NCI-H748 (cell line): ENCODE measurements at regions not wholly inside any gene's neighbourhood (a gene's known extent, or its start where the extent isn't known, plus 50 kb on each side); places are given as distances from the start of the nearest gene placed in this dataset.
A peak's percentile ranks its signal among the peaks of the same experiment; 100 is the strongest.
"Not testable (repeated sequence)": the region's sequence is repeated elsewhere in the genome, so short reads cannot be mapped to it uniquely, and the experiment has no call there.

Source experiments
- DNase-seq: peaks from one replicate; lab custom pipeline; 2025; ENCODE audit not compliant: unreplicated experiment; lab: John Stamatoyannopoulos, UW

DNA sequence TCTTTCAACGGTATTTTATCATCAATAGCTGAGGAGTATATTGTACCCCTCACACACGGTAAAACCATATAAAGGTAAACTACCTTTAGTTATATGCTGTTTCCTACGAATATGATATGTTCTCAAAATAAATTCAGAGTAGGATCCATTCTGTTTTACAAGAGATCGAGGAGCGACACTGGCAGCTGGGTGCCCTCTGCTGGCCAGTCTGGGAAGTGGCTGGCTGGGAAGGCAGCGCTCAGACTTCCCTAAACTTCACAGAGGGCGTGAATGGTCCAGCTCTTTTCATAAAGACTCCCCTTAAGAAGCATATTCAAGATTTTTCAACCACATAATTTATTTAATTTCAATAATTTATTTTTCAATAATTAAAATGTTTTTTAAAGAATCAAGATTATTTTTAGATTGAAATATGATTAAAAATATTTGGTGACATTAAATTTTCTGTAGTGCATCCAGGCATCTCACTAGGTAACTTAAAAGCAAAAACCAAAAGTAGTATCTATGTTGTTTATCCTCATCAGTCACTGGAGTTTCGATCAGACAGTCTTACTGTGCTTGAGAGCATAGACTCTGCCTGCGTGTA lies 187.5 kb upstream of the PDE10A start:
- DNase-seq: peak; percentile 41

DNA sequence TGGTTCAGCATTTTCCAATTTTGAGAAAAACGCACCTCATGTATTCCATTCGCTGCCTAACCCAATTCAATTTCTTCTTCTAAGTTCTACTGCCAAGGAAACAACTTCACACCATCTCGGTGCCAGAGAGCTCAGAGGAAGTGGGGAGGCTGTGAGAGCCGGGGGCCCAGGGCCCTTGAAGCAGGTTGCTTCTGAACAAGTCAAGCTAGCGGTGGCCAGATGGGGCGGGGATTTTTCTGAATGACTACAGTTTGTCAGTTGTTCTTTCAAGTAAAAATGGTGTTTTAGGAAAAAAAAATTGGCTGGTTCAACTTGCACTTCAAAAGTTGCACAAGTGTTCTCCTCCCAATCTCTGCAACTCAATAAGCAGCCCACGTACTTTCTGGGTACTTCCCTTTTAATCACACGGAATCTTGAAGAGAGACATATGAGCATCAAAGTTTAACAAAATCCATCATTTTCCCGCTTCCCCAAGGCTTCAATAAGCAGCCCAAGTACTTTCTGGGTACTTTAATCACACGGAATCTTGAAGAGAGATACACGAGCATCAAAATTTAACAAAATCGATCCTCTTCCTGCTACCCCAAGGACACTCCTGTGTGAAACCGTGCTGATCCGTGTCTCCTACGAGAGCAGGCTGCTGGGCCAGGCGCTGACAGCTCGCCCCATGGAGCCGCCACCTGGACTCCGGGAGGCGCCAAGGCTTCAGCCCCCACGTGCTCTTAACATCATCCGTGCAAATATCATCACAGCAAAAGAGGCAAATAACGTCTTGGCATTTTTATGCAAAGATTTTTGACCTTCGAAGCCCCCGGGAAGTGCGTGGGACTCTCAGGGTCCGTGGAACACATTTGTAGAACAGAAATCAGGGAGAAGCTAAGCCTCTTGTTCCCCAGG lies 186.7 kb upstream of the PDE10A start:
- peak; percentile 6 for DNase-seq

DNA sequence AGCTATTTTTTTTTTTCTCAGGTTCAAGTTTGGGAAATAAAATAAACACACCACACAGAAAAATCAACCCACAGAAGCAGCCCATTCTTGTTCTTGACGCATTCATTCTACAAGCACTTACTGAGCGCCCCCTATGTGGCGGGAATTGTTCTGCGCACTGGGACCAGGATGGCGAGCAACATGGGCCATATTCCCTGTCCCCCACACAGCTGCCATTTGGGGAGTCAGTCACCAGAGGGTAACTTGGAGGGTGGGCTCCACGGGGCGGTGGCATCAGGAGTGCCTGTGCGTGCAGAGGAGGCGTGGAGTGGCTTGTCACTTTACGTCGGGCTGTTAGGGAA lies 185.0 kb upstream of the PDE10A start:
- no peak for DNase-seq

DNA sequence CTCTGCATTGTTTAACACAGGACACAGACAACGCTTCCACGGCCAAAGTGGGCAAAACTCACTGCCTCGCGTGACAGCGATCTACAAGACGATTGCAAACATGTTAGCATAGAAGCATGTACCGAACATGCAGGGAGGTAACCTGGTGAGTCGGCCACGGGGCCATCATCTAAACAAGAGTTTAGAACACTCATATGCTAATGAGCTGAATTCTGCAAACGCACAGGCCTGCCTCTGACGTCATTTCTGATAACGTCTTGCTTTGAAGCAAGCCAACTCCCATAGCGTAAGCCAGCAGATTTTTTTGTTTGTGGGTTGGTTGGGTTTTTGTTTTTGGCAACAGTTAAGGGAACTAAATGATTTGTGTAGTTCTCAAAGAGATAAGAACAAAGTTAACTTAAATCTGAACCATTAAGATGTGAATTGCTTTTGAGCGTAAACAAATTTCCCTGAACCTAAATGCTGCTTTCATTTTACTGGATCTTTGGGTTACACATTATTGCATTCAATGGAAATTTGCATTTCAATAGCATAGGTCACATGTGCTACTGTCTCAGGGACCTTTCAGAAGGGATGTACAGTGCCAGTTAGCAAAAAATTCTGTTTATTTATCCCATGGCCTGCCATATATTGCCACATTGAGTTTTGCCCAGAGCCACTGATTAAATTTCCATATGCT lies 184.5 kb upstream of the PDE10A start:
- DNase-seq: peak; percentile 33

DNA sequence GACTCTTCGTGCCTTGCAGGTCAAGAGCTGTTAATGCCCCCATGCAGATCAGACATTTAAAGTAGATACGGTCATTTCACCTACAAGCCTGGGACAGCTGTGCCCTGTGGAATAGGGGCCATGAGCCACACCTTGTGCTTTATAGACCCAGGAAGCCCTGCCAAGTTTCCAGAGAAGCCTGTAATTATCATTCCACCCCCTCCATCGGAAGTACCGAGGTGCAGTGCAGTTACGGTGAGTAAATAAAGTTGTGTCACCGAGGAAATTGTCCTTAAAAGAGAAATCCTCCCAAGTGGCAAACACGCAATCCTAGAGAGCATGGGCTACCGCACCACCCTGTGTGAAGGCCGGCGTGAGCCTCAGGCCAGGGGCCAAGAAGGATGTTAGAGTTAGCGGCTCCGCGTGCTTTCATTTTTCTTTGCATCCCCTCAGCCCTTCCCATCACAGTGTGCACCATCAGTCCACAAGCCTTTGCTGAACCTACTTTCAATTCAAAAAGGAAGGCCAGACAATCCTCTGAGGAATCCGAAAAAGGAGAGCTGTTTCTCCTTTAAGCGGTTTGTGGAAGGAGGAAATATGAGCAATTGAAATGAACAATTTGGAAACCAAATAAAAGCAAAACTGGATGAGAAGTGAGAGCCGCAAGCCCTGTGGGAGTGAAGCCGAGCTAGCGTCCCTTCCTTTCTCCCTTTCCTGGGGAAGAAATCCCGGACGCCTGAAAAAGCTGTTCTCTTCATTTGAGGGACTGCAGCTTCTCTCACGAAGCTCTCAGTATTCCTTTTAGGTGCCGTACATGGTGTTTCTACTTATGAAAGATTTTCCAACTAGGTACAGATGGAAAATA lies 183.3 kb upstream of the PDE10A start:
- DNase-seq: peak; percentile 79

DNA sequence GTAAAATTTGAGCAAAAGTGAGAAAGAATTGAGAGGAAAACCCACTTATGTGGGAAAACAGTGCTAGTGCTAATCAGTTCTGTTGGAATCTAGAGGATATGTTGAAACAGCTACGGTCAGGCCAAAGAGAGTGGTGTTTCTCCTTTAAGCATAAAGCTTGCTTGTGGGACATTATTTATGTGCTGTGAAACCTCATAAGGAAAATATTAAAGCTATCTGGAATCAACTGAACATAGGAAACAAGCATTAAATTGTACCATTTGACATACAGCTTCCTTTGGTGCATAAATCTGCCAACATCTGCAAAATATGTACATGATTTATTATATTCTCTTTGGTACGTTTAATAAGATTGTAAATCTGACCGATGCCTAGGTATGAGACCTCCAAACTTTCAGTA lies 182.5 kb upstream of the PDE10A start:
- no peak for DNase-seq

DNA sequence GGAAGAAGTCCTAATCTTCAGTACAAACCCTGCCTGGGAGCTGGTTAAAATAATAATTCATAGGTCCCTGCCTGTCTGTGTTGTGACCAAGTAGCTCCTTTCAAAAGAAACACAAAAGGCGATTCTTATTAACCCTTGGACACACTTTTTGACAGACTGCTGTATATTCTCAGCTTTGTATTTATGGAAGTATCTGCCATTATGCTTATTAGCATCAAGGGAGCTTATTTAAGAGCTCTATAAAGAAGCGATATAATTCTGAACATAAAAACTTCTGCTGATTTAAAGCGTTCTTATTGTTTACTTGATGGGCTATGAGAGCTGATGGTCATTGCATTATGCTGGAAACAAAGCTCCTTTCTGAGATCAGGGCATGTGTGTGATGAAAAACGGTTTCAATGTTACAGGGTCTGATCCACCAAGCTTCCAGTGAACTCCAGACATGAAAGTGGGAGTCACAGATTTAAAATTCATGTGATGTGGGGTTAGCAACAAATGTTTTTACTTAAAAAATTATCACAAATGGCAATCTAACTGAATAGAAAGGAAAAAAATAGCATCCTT lies 181.8 kb upstream of the PDE10A start:
- no peak for DNase-seq

DNA sequence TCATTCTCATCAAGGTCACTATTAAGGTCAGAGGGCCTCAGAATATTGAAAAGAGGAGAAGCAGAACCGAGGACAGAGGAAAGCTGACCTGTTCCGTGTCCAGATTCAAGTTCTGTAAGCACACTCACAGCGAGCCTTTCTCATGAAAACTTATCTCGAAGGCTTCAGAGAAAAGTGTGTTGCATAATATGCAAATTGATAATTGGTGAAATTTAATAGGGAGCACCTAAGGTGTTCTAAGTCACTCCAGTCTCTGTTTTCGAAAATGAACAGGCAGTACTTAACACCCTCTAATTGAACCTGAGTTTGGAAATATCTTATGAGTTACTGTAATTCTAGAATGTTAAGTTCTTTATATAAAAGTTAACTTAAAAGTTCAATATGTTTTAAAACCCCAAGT lies 181.2 kb upstream of the PDE10A start:
- DNase-seq: no peak

DNA sequence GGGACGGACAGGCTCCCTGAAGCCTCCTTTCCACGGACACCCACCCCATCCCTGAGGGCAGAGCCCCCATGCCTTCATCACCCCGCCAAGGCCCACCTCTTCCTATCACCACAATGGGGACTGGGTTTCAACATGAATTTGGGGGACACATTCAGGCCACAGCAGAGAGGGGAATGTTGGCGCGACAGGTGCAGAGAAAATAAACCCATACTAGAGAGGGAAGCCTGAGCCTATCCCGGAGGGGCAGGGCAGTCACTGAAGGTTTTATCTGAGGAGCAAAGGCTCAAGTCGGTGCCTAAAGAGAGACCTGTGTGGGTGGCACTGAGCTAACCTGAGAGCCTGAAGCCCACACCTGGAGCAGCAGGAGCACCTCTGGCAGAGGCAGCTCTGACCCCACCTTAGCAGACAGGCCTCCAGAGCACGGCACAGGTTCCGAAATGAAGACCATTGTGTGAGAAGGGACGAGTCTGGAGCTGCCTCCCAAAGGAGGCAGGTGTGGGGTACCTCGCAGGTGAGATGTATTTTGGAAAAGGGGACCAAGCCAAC lies 180.6 kb upstream of the PDE10A start:
- no peak for DNase-seq

DNA sequence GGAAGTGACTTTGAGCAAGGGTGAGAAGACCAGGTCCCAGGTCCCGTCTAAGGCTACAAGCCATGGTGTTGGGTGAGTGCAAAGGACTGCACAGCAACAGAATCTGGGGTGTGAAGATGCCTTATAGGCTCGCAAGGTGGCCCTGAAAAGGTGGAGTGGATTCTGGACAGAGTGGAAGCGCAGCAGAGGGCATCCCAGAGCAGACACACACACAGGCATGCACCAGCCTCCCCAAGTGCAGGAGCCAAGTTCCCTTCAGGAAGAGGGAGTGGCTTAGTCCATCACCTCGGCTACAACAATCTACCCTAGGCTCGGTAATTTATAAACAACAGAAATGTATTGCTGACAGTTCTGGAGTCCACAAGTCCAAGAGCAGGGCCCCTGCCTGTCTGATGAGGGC lies 180.1 kb upstream of the PDE10A start:
- no peak for DNase-seq

DNA sequence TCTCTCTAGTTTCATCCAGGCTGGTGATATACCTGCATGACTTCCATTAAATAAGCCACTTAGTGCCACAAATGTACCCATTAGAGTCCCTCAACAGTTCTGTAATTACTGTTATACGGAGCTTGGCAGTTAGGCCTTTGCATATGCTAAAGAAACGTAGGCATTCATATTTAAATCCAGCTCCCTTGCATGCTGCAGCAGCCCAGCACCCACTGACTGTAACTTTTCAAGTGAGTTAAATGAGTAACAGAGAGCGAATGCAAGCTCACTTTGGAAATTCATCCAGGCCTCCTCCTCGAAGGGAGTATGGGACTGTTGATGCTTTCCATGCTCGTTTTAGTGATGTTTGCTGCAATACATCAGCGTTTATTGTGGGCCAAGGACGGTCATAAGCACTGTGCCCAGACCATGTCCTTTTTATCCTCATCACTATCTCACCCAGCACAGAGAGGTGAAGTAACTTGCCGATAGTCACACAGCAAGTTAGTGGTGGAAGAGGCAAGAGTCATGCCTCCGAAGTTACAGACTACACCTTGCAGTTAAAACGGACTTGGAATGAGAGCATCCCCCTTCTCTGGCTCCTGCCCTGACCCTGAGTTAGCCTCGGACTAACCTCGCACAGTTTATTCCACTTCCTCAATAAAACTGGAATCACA lies 179.4 kb upstream of the PDE10A start:
- no peak for DNase-seq

DNA sequence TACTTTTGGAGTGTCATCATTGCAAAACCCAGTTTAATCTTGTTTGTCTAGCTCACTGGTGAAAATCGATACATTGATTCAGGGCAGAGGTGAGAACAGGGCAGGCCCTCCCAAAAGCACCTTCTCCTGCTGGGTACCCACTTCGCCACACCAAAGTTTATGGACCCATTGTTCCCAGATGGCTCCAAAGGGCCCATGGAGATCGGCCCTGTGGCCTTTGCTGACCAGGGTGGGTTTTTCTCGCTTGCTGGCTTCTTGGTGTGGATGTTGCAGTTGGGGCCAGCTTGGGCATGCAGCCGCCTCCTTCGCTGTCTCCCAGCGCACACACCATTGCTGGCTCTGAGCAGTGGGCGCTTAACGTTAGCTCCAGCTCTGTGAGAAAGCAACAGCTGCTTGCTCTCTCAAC lies 178.1 kb upstream of the PDE10A start:
- peak; percentile 42 for DNase-seq

DNA sequence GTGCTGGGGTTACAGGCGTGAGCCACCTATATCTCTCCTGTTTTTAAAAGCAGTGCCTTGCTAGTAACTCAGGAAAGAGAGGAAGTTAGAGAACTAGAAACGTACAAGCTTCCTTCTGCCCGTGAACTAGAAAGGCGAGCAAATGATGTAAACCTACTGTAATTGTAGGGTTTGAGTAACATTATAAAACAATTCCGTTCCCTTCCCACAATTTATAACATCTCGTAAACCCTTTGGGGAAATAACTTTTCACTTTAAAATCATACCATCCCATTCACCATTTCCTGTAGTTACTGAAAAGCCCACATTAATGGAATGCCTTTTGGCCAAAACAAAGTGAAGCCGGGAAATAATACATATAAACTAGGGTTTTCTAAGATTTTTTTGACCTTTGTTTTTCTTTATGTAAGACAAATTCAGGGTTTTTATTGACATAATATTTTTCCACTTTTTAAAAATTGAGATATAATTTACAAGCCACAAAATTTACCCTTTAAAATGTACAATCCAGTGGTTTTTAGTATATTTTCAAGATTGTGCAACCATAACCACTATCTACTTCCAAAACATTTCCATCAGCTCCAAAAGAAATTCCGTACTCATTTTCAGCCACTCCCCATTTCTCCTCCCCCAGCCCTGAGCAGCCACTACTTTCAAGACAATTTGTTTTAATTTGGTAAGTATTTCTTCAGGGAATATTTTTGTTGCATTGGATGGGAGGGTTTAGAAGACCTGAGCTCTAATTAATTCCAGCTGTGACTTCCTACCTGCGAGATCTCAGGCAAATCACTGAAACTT lies 175.1 kb upstream of the PDE10A start:
- no peak for DNase-seq

DNA sequence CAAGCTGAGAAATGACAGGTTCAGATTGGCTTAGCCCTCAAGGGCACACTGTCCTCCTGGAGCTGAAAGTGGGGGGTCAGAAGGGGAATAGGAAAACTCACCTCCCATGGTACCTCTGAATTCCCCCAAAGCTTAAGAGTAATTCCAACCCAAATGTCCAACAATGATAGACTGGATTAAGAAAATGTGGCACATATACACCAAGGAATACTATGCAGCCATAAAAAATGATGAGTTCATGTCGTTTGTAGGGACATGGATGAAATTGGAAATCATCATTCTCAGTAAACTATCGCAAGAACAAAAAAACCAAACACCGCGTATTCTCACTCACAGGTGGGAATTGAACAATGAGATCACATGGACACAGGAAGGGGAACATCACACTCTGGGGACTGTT lies 173.6 kb upstream of the PDE10A start:
- DNase-seq: not testable (repeated sequence)

DNA sequence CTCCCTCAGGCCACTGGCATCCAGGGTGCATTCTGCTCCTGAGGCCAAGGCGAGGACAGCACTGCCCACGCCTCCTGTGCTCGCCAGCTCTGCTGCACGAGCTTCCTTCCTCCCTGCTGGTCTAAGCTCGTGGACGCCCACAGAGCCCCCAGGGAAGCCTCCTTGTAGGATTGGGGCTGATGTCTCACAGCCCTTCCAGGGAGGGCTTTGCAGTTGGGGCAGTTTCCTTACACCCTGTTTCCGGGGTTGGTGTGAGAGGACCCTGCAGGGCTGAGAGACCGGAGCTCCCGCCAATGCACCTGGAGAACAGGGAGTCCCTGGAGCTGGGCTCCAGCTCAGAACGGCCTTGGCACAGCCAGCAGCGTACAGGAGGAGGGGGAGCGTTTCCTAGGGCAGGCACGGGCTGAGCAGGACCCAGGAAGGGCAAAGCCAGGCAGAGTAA lies 172.4 kb upstream of the PDE10A start:
- DNase-seq: no peak

DNA sequence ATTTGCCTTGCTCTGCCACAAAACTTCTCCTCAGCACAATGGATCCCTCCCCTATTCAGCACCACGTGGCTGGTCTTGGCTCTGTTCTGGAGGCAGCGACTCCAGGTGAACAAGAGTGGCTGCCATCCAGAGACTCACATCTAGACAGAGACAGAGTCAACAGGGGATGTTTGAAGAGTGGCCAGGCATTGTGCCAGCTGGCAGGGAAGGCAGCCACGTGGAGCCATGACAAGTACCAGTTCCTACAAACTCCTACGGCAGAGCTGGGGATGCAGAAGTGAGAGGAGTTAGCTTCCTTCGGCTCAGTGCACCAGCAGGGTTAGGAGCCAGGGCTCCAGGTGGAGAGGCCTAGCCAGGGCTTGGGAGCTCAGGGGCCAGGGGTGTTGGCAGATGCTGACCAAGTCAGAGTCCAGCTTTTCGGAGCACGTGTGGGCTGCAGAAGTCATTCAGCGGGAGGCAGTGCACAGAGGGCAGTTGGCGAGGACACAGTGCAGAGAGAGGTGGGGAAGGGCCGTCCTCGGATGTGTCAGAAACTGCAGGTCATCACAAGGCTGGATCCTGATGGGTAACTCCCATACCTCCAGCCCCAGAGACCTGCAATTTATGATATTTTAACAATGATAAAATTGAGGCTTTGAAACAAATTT lies 171.7 kb upstream of the PDE10A start:
- peak; percentile 71 for DNase-seq

DNA sequence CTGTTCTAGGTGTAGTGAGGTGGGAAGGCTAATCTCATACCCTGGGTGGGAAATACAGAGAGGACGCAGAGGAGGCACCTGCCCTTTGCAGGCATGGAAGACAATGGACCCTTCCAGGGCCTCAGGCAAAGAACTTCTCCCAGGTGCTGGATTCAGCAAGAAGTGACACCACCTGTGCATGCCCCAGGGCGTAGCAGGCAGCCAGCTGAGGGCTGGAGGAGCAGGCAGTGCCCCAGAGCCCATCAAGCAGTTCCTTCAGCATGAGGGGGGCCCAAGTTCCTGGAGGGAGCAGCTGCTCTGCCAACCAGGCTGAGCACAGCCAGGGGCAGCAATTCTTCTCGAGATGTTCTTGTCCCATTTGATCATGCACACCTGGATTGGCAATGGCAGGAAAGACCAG lies 170.3 kb upstream of the PDE10A start:
- DNase-seq: no peak

DNA sequence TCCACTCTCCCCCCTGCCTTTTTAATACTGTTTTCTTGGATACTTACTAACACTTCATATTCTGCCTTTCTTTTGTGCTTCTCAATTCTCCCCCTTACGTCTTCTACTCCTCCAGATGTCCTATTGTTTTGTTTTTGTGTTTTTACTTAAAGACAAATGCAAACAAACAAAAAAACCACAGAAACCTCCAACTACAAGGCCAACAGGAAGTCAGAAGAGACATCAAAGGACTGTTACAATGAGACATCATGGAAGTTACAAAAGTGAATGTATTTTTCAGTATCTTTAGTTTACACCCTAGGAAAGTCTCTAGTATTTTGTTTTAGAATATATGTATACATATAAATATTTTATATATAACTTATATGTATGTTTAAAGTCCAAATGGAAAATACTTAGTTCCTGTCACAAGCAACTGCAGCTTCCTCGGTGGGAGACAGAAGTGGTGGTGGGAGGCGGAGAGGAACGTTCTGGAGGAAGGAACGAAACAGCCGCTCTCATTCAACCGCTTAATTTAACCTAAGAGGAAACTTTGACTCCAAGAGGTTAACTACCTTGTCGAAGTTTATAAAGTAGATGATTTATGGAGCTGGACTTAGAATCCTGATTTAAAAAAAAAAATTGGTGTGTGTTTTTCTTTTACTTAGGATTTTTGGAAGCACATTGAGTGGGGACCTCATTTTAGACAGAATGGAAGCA lies 168.9 kb upstream of the PDE10A start:
- DNase-seq: no peak
